T-helper 1 cell treated with Interleukin-12 subunit alpha and Interleukin-12 subunit beta and Interleukin-4 antibody, amounts not matched to agents 30 μg/mL and 1 μg/mL, for 36 hours (primary cell): ENCODE measurements at regions not wholly inside any gene's neighbourhood (a gene's known extent, or its start where the extent isn't known, plus 50 kb on each side); places are given as distances from the start of the nearest gene placed in this dataset.

Experiments used
- H3K27ac Mint-ChIP-seq: one replicate; pipeline ENCODE4 v1.8.0; 2021; ENCODE audit warnings: mild to moderate bottlenecking, mixed read lengths
- H3K27me3 Mint-ChIP-seq: one replicate; pipeline ENCODE4 v1.8.0; 2021; ENCODE audit warnings: low read depth, mixed read lengths
- H3K36me3 Mint-ChIP-seq: one replicate; pipeline ENCODE4 v1.8.0; 2021; ENCODE audit warnings: low read depth, mixed read lengths
- H3K4me1 Mint-ChIP-seq: one replicate; pipeline ENCODE4 v1.8.0; 2021; ENCODE audit warnings: low read depth, mixed read lengths
- H3K4me3 Mint-ChIP-seq: one replicate; pipeline ENCODE4 v1.8.0; 2021; ENCODE audit warnings: mild to moderate bottlenecking, moderate library complexity, mixed read lengths
- H3K9me3 Mint-ChIP-seq: one replicate; pipeline ENCODE4 v1.8.0; 2021; ENCODE audit warnings: mixed read lengths

DNA sequence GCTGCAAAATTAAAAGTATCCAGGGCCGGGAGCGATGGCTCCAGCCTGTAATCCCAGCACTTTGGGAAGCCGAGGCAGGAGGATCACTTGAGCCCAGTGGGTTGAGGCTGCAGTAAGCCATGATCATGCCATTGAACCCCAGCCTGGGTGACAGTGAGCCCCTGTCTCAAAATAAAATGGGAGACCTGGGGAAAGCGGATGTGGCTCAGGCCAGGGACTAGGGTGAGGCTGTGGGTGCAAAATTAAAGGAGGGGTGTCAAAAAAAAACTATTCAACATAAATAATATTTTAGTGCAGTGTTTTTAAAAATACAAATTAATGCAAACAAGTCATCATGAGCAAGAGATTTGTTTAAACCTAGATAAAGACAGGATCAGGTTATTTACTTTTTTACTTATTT, 100.1 kb upstream of the SLC45A1 start:
- Mint-ChIP-seq H3K27ac (no peak overlapping the region), H3K4me1 (peaks cover 12% of the 10 kb centered on the region), H3K36me3 (no peaks in the 10 kb centered on the region), H3K9me3 (no peaks in the 10 kb centered on the region), H3K27me3 (peaks cover 51% of the 10 kb centered on the region), H3K4me3 (peak overlapping the region; percentile 50)

DNA sequence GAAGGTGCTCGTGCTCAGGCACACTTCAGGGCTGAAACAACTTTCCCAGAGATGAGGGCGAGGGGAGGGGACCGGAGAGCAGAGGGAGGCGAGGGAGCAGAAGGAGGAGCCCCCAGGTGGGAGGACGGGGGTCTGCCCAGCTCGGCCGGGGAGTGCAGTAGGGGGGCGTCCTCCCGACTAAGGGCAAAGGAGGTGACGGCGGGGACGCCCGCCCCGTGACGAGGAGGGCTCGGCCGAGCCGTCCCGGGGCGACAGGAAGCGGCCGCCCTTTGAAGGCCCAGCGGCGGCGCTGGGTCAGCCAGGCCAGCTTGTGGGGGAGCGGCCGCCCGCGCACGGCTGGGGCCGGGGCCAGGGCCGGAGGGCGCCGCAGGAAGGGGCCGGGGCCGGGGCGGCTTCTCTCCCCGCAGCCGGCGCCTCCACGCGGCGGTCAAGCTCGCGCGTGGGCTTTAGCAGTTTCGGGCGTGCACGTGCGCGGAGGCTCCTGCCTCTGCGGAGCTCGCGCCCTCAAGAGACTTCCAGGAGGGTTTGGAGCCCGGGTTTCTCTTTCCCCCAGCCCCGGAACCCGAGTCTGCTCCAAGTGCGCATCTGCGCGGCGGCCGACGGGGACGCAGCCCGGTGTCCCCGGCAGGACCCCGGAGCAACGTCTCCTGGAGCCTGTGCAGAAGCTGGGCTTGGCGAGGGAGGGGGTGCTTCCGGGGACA, 100.8 kb upstream of the SLC45A1 start:
- Mint-ChIP-seq H3K36me3 (peaks cover 2% of the 10 kb centered on the region), H3K4me1 (peaks cover 19% of the 10 kb centered on the region), H3K27me3 (peaks cover 51% of the 10 kb centered on the region), H3K9me3 (no peaks in the 10 kb centered on the region), H3K4me3 (peak overlapping the region; percentile 81), H3K27ac (no peak overlapping the region)

DNA sequence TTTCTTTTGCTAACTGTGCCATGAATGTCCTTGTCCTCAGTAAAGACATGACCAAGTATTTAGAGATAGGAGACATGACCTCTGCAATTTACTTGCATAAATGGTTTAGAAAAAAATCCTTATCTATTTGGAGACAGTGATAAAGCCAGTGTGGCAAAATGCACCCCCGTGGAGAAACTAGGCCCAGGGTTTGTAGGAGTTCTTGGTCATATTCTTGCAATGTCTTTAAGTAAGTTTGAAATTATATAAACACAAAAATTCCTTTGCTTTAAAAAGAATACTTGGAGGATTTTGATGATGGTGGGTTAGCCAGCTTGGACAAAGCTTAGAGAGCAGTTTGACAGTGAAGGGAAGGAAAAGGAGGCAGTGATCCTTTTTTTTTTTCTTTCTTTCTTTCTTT, 101.9 kb upstream of the SLC45A1 start:
- Mint-ChIP-seq H3K27me3 (peaks cover 47% of the 10 kb centered on the region), H3K4me1 (peaks cover 29% of the 10 kb centered on the region), H3K9me3 (no peaks in the 10 kb centered on the region)

DNA sequence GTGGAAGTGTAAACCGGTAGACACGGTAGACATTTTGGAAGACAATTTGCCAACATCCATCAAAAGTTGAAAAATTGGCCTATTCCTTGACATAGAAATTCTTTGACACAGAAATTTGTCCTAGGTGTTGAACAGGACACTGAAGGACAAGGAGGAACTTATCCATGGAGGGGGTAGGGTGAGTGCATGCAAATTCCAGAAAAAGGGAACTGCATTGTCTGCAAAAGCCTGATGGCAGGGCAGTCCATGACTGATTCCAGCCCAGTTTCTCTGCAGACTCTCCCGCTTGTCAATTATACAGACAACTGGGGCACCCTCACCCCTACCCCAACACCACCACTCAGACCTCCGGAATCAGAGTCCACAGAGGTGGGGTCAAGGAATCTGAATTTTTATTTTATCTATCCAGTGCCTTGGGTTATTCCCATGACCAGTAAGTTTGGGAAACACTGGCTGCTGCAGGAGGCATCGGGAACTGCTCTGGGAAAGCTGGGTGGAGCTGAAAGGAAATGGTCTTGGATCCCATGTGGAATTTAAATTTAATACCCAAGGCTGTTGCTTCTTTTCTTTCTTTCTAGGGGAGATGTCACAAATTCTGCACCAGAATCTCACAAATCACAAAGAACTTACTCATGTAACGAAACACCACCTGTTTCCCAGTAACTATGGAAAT, 103.3 kb upstream of the SLC45A1 start:
- H3K27ac Mint-ChIP-seq = no peak overlapping the region
- H3K27me3 Mint-ChIP-seq = peaks cover 44% of the 10 kb centered on the region
- H3K4me3 Mint-ChIP-seq = no peak overlapping the region
- H3K9me3 Mint-ChIP-seq = no peaks in the 10 kb centered on the region
- peaks cover 2% of the 10 kb centered on the region for H3K36me3 Mint-ChIP-seq
- H3K4me1 Mint-ChIP-seq = peaks cover 29% of the 10 kb centered on the region

More for the DNA sequence above, 101.9 kb upstream of the SLC45A1 start:
- H3K36me3 Mint-ChIP-seq = peaks cover 2% of the 10 kb centered on the region
- H3K4me3 Mint-ChIP-seq = no peak overlapping the region
- no peak overlapping the region for H3K27ac Mint-ChIP-seq

DNA sequence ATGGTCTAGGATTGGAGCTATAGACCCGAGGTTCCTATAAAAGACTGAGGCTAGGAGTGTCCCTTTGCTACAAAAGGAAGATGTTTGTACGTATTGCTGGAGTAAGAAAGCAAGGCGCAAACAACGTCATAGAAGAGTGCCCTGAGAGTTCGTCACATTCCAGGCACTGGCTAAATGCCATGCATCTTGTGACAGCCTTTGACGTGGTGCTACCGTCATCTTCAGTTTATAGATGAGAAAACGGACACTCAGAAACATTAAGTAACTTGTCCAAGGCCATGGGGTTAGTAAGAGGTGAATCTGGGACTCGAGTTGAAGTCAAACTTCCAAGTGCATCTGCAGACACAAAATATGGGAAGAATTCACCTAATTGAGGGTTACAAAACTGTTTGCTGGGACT, 104.2 kb upstream of the SLC45A1 start:
- no peak overlapping the region for H3K27ac Mint-ChIP-seq
- H3K4me3 Mint-ChIP-seq = no peak overlapping the region
- peaks cover 38% of the 10 kb centered on the region for H3K27me3 Mint-ChIP-seq
- H3K9me3 Mint-ChIP-seq = no peaks in the 10 kb centered on the region
- H3K4me1 Mint-ChIP-seq = peaks cover 29% of the 10 kb centered on the region
- H3K36me3 Mint-ChIP-seq = peaks cover 2% of the 10 kb centered on the region

DNA sequence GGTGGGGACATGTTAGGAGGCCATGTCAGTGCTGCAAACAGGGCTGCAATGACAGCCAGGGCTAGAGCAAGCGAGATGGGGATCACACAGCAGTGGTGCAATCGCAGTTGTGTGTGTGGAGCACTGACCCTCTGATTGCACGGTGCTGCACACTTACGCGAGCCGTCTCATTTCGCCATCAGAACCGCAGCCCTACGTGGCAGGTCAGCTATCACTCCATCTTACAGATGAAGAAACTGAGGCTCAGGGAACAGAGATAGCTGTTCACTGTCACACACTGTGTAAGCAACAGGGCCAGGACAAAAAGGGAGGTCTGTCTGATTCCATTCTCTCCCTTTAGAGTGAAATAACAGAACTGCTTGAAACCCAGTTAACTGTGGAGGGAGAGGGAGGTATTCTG, 104.8 kb upstream of the SLC45A1 start:
- Mint-ChIP-seq H3K27ac (no peak overlapping the region), H3K9me3 (no peaks in the 10 kb centered on the region), H3K4me3 (no peak overlapping the region), H3K4me1 (peaks cover 26% of the 10 kb centered on the region), H3K36me3 (peaks cover 2% of the 10 kb centered on the region), H3K27me3 (peaks cover 33% of the 10 kb centered on the region)

DNA sequence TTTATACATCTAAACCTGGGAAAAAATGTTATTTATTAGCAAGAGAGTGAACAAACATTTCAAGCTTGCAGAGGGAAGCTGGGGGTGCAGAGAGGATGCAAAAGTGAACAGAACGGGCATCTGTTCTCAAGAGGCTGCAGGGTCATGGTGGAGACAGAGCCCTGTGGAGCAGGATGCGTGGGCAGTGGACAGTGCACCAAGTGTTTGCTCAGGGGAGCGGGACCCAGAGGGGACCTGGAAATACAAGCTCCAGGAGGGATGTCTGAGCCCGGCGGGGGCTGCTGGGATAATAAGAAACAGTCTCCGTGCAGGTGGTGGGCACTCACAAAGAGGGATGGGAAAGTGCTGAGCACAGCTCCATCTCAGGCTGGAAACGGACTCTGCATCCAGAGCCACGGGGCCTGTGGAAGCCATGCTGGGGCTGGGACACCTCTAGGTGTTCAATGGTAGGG, 105.3 kb upstream of the SLC45A1 start:
- peaks cover 2% of the 10 kb centered on the region for H3K36me3 Mint-ChIP-seq

DNA sequence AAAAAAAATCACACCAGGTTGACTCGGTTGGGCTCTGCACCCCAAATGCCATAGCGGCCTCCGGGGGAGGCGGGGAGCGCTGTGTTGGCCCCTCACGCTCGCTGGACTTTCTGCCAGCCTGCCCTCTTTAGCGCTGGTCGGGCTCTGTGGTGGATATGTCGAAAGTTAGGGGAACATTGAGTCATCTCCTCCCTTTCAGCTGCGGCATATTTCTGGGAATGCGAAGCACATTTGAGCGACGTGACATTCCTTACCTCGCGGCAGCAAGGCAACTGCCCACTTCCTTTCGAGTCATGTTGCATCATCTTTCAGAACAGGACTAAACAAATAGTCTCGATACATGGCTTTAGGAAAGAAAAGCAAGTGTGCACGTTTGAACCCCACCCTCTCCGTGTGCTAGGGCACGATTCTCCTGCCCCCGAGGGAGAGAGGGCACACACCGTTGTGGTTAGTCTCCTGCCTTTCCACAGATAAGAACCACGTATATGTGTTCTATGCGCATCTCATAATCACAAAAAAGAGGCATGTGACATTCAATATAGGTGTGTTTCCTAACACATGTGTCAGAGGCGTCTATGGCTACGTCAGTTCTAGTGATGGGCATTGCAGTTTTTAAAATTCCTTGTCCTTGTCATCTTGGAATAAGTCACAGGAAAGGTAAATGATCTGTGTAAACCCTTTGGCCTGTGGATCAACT, 105.9 kb upstream of the SLC45A1 start:
- peak overlapping the region; percentile 35 for H3K4me3 Mint-ChIP-seq
- H3K4me1 Mint-ChIP-seq = peaks cover 23% of the 10 kb centered on the region
- H3K36me3 Mint-ChIP-seq = peaks cover 2% of the 10 kb centered on the region
- H3K27me3 Mint-ChIP-seq = peaks cover 26% of the 10 kb centered on the region
- H3K27ac Mint-ChIP-seq = no peak overlapping the region
- no peaks in the 10 kb centered on the region for H3K9me3 Mint-ChIP-seq

More for the DNA sequence above, 105.3 kb upstream of the SLC45A1 start:
- Mint-ChIP-seq H3K27ac (no peak overlapping the region), H3K4me1 (peaks cover 23% of the 10 kb centered on the region), H3K4me3 (peak overlapping the region; percentile 35), H3K9me3 (no peaks in the 10 kb centered on the region), H3K27me3 (peaks cover 28% of the 10 kb centered on the region)

DNA sequence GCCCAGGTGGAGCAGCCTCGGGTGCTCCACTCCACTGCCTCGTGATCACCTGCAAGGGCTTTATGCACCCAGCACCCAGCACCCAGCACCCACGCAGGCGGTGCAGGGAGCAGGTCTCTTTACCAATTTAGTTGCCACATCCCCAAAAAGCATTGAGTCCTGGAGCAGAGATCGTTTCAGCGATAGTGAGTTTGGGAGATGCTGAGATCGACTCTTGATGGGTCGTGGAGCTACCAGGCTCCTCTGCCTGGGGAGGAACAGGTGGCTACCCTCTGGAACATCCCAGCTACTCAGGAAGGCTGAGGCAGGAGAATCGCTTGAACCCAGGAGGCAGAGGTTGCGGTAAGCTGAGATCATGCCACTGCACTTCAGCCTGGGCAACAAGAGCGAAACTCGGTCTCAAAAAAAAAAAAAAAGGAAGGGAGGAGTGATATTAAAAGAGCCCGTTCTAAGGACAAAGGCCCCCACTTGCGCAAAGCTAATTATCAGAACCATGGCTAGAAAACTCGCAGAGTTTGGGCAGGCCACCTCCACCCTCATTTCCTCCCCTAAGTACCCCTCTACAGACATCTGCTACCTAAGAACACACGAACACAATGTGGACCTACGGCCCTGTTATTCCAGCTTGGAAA, 106.5 kb upstream of the SLC45A1 start:
- Mint-ChIP-seq H3K4me1 (peaks cover 21% of the 10 kb centered on the region), H3K9me3 (no peaks in the 10 kb centered on the region), H3K36me3 (peaks cover 2% of the 10 kb centered on the region), H3K27me3 (peaks cover 20% of the 10 kb centered on the region), H3K27ac (no peak overlapping the region), H3K4me3 (no peak overlapping the region)

DNA sequence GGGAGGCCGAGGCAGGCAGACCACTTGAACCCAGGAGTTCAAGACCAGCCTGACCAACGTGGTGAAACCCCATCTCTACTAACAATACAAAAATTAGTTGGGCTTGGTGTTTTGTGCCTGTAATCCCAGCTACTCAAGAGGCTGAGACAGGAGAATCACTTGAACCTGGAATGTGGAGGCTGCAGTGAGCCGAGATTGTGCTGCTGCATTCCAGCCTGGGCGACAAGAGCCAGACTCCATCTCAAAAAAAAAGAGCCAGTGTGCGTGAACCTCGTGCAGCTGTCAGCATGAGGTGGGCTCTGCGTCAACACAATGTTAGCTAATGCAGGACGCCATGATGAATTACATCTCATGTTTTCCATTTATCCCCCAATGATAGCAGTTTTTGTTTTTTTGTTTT, 110.7 kb upstream of the SLC45A1 start:
- peaks cover 10% of the 10 kb centered on the region for H3K4me1 Mint-ChIP-seq
- H3K27me3 Mint-ChIP-seq = peaks cover 5% of the 10 kb centered on the region
- no peak overlapping the region for H3K27ac Mint-ChIP-seq

DNA sequence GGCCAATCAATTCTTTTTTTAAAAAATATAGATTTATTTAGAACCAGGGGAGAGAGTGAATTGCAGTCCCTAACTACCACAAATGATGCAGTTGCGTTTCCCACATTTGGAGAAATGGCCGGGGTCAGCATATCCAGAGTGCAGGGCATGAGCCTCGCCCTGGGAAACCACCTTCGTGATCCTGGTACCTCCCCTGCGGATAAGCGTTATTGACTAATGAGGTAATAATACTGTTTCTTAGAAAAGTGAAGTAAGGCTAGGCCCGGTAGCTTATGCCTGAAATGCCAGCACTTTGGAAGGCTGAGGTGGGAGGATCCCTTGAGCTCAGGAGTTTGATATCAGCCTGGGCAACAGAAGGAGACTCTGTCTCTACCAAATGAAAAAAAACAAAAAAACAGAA, 111.5 kb upstream of the SLC45A1 start:
- Mint-ChIP-seq H3K4me3 (no peak overlapping the region), H3K4me1 (peaks cover 2% of the 10 kb centered on the region), H3K36me3 (no peaks in the 10 kb centered on the region), H3K27me3 (peaks cover 6% of the 10 kb centered on the region), H3K9me3 (no peaks in the 10 kb centered on the region), H3K27ac (no peak overlapping the region)

More for the DNA sequence above, 110.7 kb upstream of the SLC45A1 start:
- no peaks in the 10 kb centered on the region for H3K9me3 Mint-ChIP-seq
- H3K36me3 Mint-ChIP-seq = no peaks in the 10 kb centered on the region
- no peak overlapping the region for H3K4me3 Mint-ChIP-seq

DNA sequence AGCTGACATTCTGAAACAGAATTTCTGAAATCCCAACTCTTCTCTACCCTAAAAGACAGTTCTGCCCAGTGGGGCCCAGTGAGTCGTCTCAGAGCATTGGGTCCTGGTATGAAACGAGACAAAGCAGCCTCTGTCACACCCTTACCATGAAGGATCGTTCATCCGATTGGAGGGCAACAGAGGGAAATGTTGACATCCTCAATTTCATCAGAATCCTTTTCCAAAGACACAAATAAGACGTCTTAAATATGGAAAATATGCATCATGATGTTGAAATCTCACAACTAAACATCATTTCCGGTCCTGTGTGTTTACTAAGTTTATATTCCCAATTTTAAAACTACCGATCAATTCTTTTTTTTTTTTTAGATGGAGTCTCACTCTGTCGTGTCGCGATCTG, 112.1 kb upstream of the SLC45A1 start:
- Mint-ChIP-seq H3K4me1 (no peaks in the 10 kb centered on the region), H3K27ac (no peak overlapping the region), H3K9me3 (no peaks in the 10 kb centered on the region), H3K27me3 (peaks cover 6% of the 10 kb centered on the region), H3K36me3 (no peaks in the 10 kb centered on the region), H3K4me3 (no peak overlapping the region)

DNA sequence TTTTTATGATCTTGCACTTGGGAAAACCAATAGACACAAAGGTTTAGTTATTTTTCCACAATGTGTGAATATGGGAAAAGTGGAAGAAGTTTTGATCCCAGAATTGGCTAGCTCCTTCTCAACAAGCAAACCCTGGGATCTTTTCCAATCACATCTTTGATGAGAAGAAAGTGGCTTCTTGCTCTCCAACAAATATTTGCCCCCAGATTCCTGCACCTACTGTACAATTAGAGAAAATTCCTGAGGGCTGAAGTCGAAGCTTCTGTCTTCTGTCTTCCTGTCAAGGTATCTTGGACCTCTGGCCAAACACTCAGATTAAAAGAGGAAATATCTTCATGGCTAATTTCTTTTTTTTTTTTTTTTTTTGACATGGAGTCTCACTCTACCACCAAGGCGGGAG, 113.1 kb upstream of the SLC45A1 start:
- Mint-ChIP-seq H3K27ac (no peak overlapping the region), H3K9me3 (no peaks in the 10 kb centered on the region), H3K36me3 (no peaks in the 10 kb centered on the region), H3K4me3 (no peak overlapping the region), H3K4me1 (no peaks in the 10 kb centered on the region), H3K27me3 (peaks cover 6% of the 10 kb centered on the region)

DNA sequence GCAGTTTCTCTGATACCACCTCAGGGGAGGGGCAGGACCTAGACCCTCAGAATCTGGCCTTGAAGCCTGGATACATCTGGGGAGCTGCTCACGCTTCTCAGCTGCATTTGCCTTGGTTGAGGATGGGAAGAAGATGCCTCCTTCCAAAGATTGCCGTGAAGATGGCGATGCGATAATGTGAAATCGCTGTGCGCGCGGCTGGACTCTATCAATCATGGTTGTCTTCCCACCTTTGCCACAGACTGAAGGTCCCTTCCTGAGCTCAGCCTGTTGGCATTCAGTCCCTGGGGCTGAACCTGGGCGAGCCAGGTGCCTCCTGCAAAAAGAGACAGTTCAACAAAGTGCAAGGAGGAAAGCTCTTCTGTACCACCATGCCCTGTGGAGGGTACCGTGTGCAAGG, 114.4 kb upstream of the SLC45A1 start:
- no peaks in the 10 kb centered on the region for H3K36me3 Mint-ChIP-seq
- H3K4me3 Mint-ChIP-seq = no peak overlapping the region
- peaks cover 2% of the 10 kb centered on the region for H3K4me1 Mint-ChIP-seq
- H3K27ac Mint-ChIP-seq = no peak overlapping the region
- H3K9me3 Mint-ChIP-seq = no peaks in the 10 kb centered on the region
- peaks cover 6% of the 10 kb centered on the region for H3K27me3 Mint-ChIP-seq
